GM12878 (cell line): ENCODE measurements at regions not wholly inside any gene's neighbourhood (a gene's known extent, or its start where the extent isn't known, plus 50 kb on each side); places are given as distances from the start of the nearest gene placed in this dataset.

Experiments
- ATAC-seq: fragments of 200-7000 bp; cut with Tn5 transposase; 3 replicates; pipeline ENCODE4 v1.9.1; 2020; ENCODE audit warnings: mild to moderate bottlenecking, moderate library complexity
- BruUV-seq: library from RNA; stranded (reverse); fragments of 400-500 nt; replicated peaks from 2 replicates; lab custom pipeline; 2021; lab: Mats Ljungman, UMichigan
- CTCF ChIA-PET: fragments of 300-600 bp; sonication (Branson Sonifier 250); formaldehyde crosslinking; extraction: SDS; loops from one replicate; lab custom pipeline; 2021; ENCODE audit warnings: inconsistent platforms; lab: Yijun Ruan, JAX
- POLR2A ChIA-PET: fragments of 350-600 bp; formaldehyde crosslinking; extraction: SDS; loops from one replicate; lab custom pipeline; 2021; ENCODE audit warnings: inconsistent platforms; lab: Charles Lee
- RAD21 ChIA-PET: fragments of 300-600 bp; sonication (Branson Sonifier 250); formaldehyde crosslinking; loops from one replicate; lab custom pipeline; 2023; ENCODE audit warnings: antibody characterized with exemption; ENCODE audit not compliant: unreplicated experiment; lab: Charles Lee
- SMC1A ChIA-PET: fragments of 300-600 bp; sonication (Branson Sonifier 250); formaldehyde crosslinking; loops from one replicate; lab custom pipeline; 2023; ENCODE audit not compliant: unreplicated experiment, uncharacterized antibody; lab: Charles Lee
- DNase-seq: peaks from one replicate; pipeline ENCODE4 v3.0.0-alpha.2; 2011; ENCODE audit warnings: low read depth, low spot score
- FAIRE-seq: peaks from 3 replicates; lab custom pipeline; 2011; peaks lifted over from hg19 to GRCh38; lab: Jason Lieb, UNC
- H2AFZ ChIP-seq: 2 replicates; pipeline ENCODE4 v1.6.0; 2011; ENCODE audit warnings: low read depth, low read length, control low read depth; ENCODE audit not compliant: control insufficient read depth
- H3K27ac ChIP-seq: 2 replicates; pipeline ENCODE4 v1.5.1; 2011; ENCODE audit warnings: control low read depth; ENCODE audit not compliant: control insufficient read depth, insufficient read depth
- H3K27me3 ChIP-seq, 2 experiments: replicated peaks in 1 of 2; 2 replicates each; pipeline versions ENCODE4 v1.6.0 to v1.6.1; 2011; ENCODE audit warnings: low read length in 1 of 2; ENCODE audit not compliant: control insufficient read depth in 2 of 2, insufficient read depth in 2 of 2
- H3K36me3 ChIP-seq, 2 experiments: 2 replicates each; pipeline ENCODE4 v1.5.1; 2011; ENCODE audit warnings: low read length in 1 of 2; ENCODE audit not compliant: control insufficient read depth in 2 of 2, insufficient read depth in 2 of 2
- H3K4me1 ChIP-seq: 2 replicates; pipeline ENCODE4 v1.6.1; 2011; ENCODE audit warnings: mild to moderate bottlenecking, low read length, moderate library complexity, mixed read lengths; ENCODE audit not compliant: control insufficient read depth, insufficient read depth
- H3K4me2 ChIP-seq: 2 replicates; pipeline ENCODE4 v1.6.0; 2011; ENCODE audit warnings: control low read depth; ENCODE audit not compliant: control insufficient read depth, insufficient read depth
- H3K4me3 ChIP-seq: fragments of 200-600 bp; sonication (generic); 2 replicates; pipeline ENCODE4 v1.5.1; 2016
- H3K79me2 ChIP-seq: 2 replicates; pipeline ENCODE4 v1.6.0; 2011; ENCODE audit warnings: low read length; ENCODE audit not compliant: control insufficient read depth, insufficient read depth
- H3K9ac ChIP-seq: 2 replicates; pipeline ENCODE4 v1.8.0; 2011; ENCODE audit warnings: low read length, control low read depth, mixed read lengths; ENCODE audit not compliant: control insufficient read depth, insufficient read depth
- H3K9me3 ChIP-seq: replicated peaks from 3 replicates; pipeline ENCODE4 v1.5.1; 2011; ENCODE audit warnings: mild to moderate bottlenecking, low read length; ENCODE audit not compliant: control insufficient read depth, insufficient read depth
- H4K20me1 ChIP-seq: 2 replicates; pipeline ENCODE4 v1.6.0; 2011; ENCODE audit not compliant: control insufficient read depth, insufficient read depth
- BCL3 ChIP-seq: IDR thresholded peaks from 2 replicates; pipeline ENCODE4 v1.6.1; 2011; ENCODE audit warnings: borderline replicate concordance, low read depth, mild to moderate bottlenecking, moderate library complexity, low read length; ENCODE audit not compliant: insufficient read depth, poor library complexity, severe bottlenecking
- CHD4 ChIP-seq: fragments of 200-600 bp; sonication (generic); IDR thresholded peaks from 2 replicates; pipeline ENCODE4 v1.6.1; 2016; ENCODE audit warnings: mild to moderate bottlenecking
- HDGF ChIP-seq: fragments of 450-650 bp; IDR thresholded peaks from 2 replicates; pipeline ENCODE4 v1.6.1; 2016; ENCODE audit warnings: antibody characterized with exemption
- KLF5 ChIP-seq: fragments of 450-650 bp; IDR thresholded peaks from 2 replicates; pipeline ENCODE4 v1.6.1; 2014; ENCODE audit warnings: mild to moderate bottlenecking; ENCODE audit not compliant: partially characterized antibody
- MEF2A ChIP-seq: IDR thresholded peaks from 2 replicates; pipeline ENCODE4 v1.6.1; 2011; ENCODE audit warnings: low read depth, mild to moderate bottlenecking, low read length, moderate library complexity; ENCODE audit not compliant: insufficient read depth
- MTA2 ChIP-seq: fragments of 450-650 bp; IDR thresholded peaks from 2 replicates; pipeline ENCODE4 v1.6.1; 2016; ENCODE audit warnings: low read depth, mild to moderate bottlenecking, moderate library complexity
- NFYB ChIP-seq: IDR thresholded peaks from 2 replicates; pipeline ENCODE4 v1.6.1; 2011; ENCODE audit warnings: low read depth, mild to moderate bottlenecking, low read length, improper control_type of control experiment, moderate library complexity; ENCODE audit not compliant: insufficient read depth
- RAD51 ChIP-seq: fragments of 450-650 bp; IDR thresholded peaks from 2 replicates; pipeline ENCODE4 v1.6.1; 2016; ENCODE audit warnings: moderate library complexity, mild to moderate bottlenecking, inconsistent platforms
- RCOR1 ChIP-seq: conservative IDR thresholded peaks from 2 replicates; pipeline ENCODE4 v1.6.1; 2012; ENCODE audit warnings: low read depth, low read length, improper control_type of control experiment
- ZBTB40 ChIP-seq: fragments of 450-650 bp; IDR thresholded peaks from 2 replicates; pipeline ENCODE4 v1.6.1; 2016; ENCODE audit warnings: mild to moderate bottlenecking, moderate library complexity, borderline replicate concordance
- WGBS: methylation state at CpG from one replicate; pipeline ENCODE4 v1.1.6; 2016; ENCODE audit warnings: low lambda C conversion rate; ENCODE audit not compliant: insufficient replicate concordance, insufficient coverage; ENCODE audit errors: missing lambda C conversion rate; 5-methylcytosine and 5-hydroxymethylcytosine counted together
- in situ Hi-C: fragments of 300-500 bp; cut with MboI; formaldehyde crosslinking; loops from 9 replicates; pipeline ENCODE4 v1.14.3; 2018; ENCODE audit warnings: mixed read lengths
- intact Hi-C: fragments of 100-400 bp; cut with micrococcal nuclease; formaldehyde crosslinking; loops from one replicate; pipeline ENCODE4 v1.14.2; 2022; ENCODE audit not compliant: unreplicated experiment

DNA sequence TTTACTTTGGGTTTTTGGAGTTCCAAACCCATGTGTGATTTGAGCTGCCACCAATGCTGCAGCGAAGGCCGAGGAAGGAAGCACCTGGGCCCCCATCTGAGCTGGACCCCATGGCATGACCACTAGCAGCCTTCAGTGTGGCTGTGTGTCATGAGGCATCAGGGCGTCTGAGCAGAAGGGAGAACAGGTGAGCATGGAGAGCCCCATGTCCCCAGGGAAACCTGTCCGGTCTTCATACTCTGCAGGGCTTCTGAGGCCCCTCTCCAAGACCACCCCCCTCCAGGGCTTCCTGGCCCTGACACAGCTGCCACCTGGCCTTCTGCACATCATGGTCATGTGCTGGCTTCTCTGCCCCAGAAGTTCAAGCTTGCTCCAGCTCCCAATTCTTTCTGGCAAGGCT, 169.1 kb upstream of the CST7 start:
- FAIRE-seq (no peak), DNase-seq (no peak), ATAC-seq (no peak)
- no peaks in the 10 kb centered on the region for H4K20me1 ChIP-seq
- no peak overlapping the region for H3K4me2 ChIP-seq
- no peak overlapping the region for H2AFZ ChIP-seq
- peaks cover 0 to 2% of the 10 kb centered on the region in 2 experiments; a peak in 2 of 4 replicates for H3K27me3 ChIP-seq
- 45% methylated on average over 4 of the region's 4 CpGs for WGBS
- no peak overlapping the region for H3K27ac ChIP-seq
- H3K9ac ChIP-seq = no peak overlapping the region
- ChIA-PET POLR2A (no interaction called here), CTCF (interaction anchor here (1.4 kb wide), 1 partner anchor 11 kb away, joined by 3 read pairs; no protein-coding TSS in a partner anchor), RAD21 (no interaction called here), SMC1A (no interaction called here)
- in situ Hi-C loops = no loop called here
- no peak for TF ChIP-seq RAD51
- no peak for TF ChIP-seq NFYB
- TF ChIP-seq ZBTB40 = no peak
- TF ChIP-seq CHD4 = no peak
- no peak for TF ChIP-seq RCOR1
- TF ChIP-seq MTA2 = no peak
- no peak for TF ChIP-seq HDGF
- no peak for TF ChIP-seq KLF5
- TF ChIP-seq BCL3 = no peak
- TF ChIP-seq MEF2A = no peak
- no peaks in the 10 kb centered on the region for H3K36me3 ChIP-seq
- intact Hi-C loops = no loop called here
- H3K79me2 ChIP-seq = no peaks in the 10 kb centered on the region
- no peaks in the 10 kb centered on the region; the same call in 1 of the 2 replicates for H3K4me1 ChIP-seq
- no peak overlapping the region for H3K4me3 ChIP-seq
- no peaks in the 10 kb centered on the region; the same call in 2 of the 3 replicates for H3K9me3 ChIP-seq
- BruUV-seq = no TSS peak
